ENCODE measurements at regions not wholly inside any gene's neighbourhood (a gene's known extent, or its start where the extent isn't known, plus 50 kb on each side); places are given as distances from the start of the nearest gene placed in this dataset.

- POLR2A ChIA-PET, result no interaction called here
- CTCF ChIA-PET, result interaction anchor here (0.6 to 2.4 kb wide), 4 partner anchors 11 to 72 kb away, joined by 3 to 11 read pairs (median 4); no protein-coding TSS in a partner anchor
- no peak for DNase-seq (ENCODE audit: extremely low spot score)
- no peak for TF ChIP-seq CTCF (IDR thresholded peaks at IDR 0.05; ENCODE audit: control extremely low read depth, extremely low read depth, low read depth, missing control alignments)
These were observed 296.5 kb downstream of the LMO7 start for GRCh38 chr13:75932636-75933035.

GRCh38 chr13:75931116-75931515, 295.0 kb downstream of the LMO7 start:
- no peak for TF ChIP-seq CTCF (IDR thresholded peaks at IDR 0.05; ENCODE audit: control extremely low read depth, extremely low read depth, low read depth, missing control alignments)
- CTCF ChIA-PET, result interaction anchor here (2.0 kb wide), 1 partner anchor 74 kb away, joined by 5 read pairs; no protein-coding TSS in a partner anchor
- POLR2A ChIA-PET, result no interaction called here
- no peak for DNase-seq (ENCODE audit: extremely low spot score)

GRCh38 chr13:75929076-75929475, 292.9 kb downstream of the LMO7 start:
- no peak for DNase-seq (ENCODE audit: extremely low spot score)
- ChIA-PET CTCF (interaction anchor here (1.6 kb wide), 1 partner anchor 10 kb away, joined by 3 read pairs; no protein-coding TSS in a partner anchor), POLR2A (no interaction called here)
- no peak for TF ChIP-seq CTCF (IDR thresholded peaks at IDR 0.05; ENCODE audit: control extremely low read depth, extremely low read depth, low read depth, missing control alignments)

GRCh38 chr13:75927183-75927669, 291.1 kb downstream of the LMO7 start:
- POLR2A ChIA-PET, result no interaction called here
- DNase-seq (ENCODE audit: extremely low spot score), result no peak
- CTCF ChIA-PET, result interaction anchor here (1.0 to 2.0 kb wide), 3 partner anchors 13 to 57 kb away, joined by 3 to 7 read pairs (median 5); no protein-coding TSS in a partner anchor
- TF ChIP-seq CTCF (IDR thresholded peaks at IDR 0.05; ENCODE audit: control extremely low read depth, extremely low read depth, low read depth, missing control alignments), result no peak

- TF ChIP-seq CTCF (IDR thresholded peaks at IDR 0.05; ENCODE audit: control extremely low read depth, extremely low read depth, low read depth, missing control alignments), result no peak
- DNase-seq (ENCODE audit: extremely low spot score), result no peak
- ChIA-PET CTCF (interaction anchor here (0.6 to 1.4 kb wide), 2 partner anchors 10 to 13 kb away, joined by 3 read pairs; no protein-coding TSS in a partner anchor), POLR2A (no interaction called here)
These were observed 284.4 kb downstream of the LMO7 start for GRCh38 chr13:75920536-75920935.

- DNase-seq (ENCODE audit: extremely low spot score), result no peak
- CTCF ChIA-PET, result interaction anchor here (0.6 kb wide), 1 partner anchor 11 kb away, joined by 3 read pairs; no protein-coding TSS in a partner anchor
- POLR2A ChIA-PET, result no interaction called here
- TF ChIP-seq CTCF (IDR thresholded peaks at IDR 0.05; ENCODE audit: control extremely low read depth, extremely low read depth, low read depth, missing control alignments), result no peak
These were observed 283.6 kb downstream of the LMO7 start for GRCh38 chr13:75919660-75920199.
